DND-41 (cell line): ENCODE measurements at regions not wholly inside any gene's neighbourhood (a gene's known extent, or its start where the extent isn't known, plus 50 kb on each side); places are given as distances from the start of the nearest gene placed in this dataset.

Experiments used
- CTCF ChIP-seq: IDR thresholded peaks from 2 replicates; pipeline ENCODE4 v1.5.1; 2012; ENCODE audit warnings: borderline replicate concordance, low read length, moderate library complexity, mild to moderate bottlenecking; ENCODE audit not compliant: poor library complexity, severe bottlenecking; ENCODE audit errors: extremely low read depth
- EZH2 ChIP-seq: IDR thresholded peaks from 3 replicates; pipeline ENCODE4 v1.6.1; 2012; ENCODE audit warnings: borderline replicate concordance, low read depth, mild to moderate bottlenecking, moderate library complexity, low read length, inconsistent platforms; ENCODE audit not compliant: severe bottlenecking

GRCh38 chr6:144362042-144363018 lies 77.2 kb downstream of the UTRN start:
- TF ChIP-seq CTCF, result no peak
- no peak for TF ChIP-seq EZH2
